ENCODE measurements at regions not wholly inside any gene's neighbourhood (a gene's known extent, or its start where the extent isn't known, plus 50 kb on each side); places are given as distances from the start of the nearest gene placed in this dataset.

GRCh38 chr2:107548216-107548615 is 278.5 kb upstream of the RGPD4 start:
- no peak for TF ChIP-seq IRF1 (CRISPR knock-in tag; IDR thresholded peaks at IDR 0.05)
- no peak for TF ChIP-seq MXD4 (CRISPR knock-in tag; IDR thresholded peaks at IDR 0.05; ENCODE audit: borderline replicate concordance)
- TF ChIP-seq CTCF (IDR thresholded peaks at IDR 0.05), result no peak
